ENCODE measurements at regions not wholly inside any gene's neighbourhood (a gene's known extent, or its start where the extent isn't known, plus 50 kb on each side); places are given as distances from the start of the nearest gene placed in this dataset.

DNA sequence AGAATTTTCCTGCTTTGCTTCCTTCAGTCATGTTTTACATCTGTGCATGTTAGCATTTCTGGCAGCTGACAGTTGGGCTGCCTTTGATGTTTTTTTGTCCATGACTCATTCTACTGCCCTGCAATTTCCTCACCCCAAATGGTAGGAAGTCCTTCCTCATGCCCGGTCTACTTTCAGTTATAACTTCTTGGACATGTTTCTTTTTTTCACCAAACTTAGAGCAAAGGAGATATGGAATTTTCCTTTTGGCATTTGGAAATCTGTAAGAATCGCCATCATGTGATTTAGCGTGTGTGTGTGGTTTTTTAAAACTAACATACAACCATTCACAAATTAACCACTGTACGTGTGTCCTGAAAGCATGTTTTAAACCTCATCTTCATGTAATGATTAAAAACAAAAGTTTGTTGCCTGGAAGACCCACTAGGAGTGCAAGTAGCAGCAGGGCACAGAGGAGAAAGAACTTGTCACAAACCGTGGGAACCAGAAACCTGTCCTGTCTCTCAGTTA is 430.7 kb upstream of the CFAP20DC start:
- Histone ChIP-seq H3K4me3 (ENCODE audit: low read depth, low read length) (no peak overlapping the region), H3K27me3 (ENCODE audit: control insufficient read depth, insufficient read depth, low read length) (no peaks in the 10 kb centered on the region), H3K36me3 (ENCODE audit: control insufficient read depth, insufficient read depth, low read length) (no peaks in the 10 kb centered on the region)
- DNase-seq (ENCODE audit: low read depth) = peak; percentile 52
- TF ChIP-seq, protein P1, sequence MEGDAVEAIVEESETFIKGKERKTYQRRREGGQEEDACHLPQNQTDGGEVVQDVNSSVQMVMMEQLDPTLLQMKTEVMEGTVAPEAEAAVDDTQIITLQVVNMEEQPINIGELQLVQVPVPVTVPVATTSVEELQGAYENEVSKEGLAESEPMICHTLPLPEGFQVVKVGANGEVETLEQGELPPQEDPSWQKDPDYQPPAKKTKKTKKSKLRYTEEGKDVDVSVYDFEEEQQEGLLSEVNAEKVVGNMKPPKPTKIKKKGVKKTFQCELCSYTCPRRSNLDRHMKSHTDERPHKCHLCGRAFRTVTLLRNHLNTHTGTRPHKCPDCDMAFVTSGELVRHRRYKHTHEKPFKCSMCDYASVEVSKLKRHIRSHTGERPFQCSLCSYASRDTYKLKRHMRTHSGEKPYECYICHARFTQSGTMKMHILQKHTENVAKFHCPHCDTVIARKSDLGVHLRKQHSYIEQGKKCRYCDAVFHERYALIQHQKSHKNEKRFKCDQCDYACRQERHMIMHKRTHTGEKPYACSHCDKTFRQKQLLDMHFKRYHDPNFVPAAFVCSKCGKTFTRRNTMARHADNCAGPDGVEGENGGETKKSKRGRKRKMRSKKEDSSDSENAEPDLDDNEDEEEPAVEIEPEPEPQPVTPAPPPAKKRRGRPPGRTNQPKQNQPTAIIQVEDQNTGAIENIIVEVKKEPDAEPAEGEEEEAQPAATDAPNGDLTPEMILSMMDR (IDR thresholded peaks at IDR 0.05; ENCODE audit: insufficient read depth, low read length, poor library complexity, severe bottlenecking) = no peak

DNA sequence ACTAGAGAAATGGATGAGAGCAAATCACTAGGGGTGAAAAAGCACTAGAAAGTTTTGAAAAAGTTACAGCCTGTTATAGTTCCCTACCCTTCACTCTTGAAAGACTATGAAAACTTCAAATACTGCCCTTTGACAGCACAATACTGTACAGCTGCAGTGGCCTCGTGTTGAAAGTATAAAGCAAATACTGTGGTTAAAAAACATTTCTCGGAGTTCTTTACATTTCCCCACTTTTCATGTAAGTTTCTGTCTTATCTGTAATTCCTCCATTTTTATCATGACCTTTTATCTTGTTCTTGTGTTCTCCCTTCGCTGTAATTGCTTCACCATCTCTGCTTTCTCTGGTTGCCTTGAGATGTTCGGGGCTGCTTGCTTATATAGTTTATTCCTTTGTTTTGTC is 423.8 kb upstream of the CFAP20DC start:
- Histone ChIP-seq H3K4me3 (ENCODE audit: low read depth, low read length) (no peak overlapping the region), H3K27me3 (ENCODE audit: control insufficient read depth, insufficient read depth, low read length) (no peaks in the 10 kb centered on the region), H3K36me3 (ENCODE audit: control insufficient read depth, insufficient read depth, low read length) (no peaks in the 10 kb centered on the region)
- TF ChIP-seq, protein P1 (IDR thresholded peaks at IDR 0.05; ENCODE audit: insufficient read depth, low read length, poor library complexity, severe bottlenecking) = no peak
- DNase-seq (ENCODE audit: low read depth) = no peak

DNA sequence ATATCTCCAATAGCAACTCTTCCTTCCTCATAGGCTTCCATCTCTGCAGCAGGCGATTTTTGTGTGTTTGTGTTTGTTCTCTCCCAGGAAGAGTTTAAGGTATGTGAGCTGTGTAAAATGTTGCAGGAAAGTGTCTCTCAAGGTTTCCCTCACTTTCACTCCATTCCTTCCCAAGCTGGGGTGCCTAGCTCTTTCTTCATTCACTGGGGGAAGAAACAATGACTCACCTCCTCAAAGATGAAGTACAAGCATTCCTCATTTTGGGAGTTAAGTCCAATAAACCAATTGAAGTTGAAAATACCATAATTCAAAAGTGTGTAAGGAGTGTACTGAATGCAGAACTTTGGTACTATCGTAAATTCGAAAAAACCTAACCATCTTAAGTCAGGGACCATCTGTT is 422.7 kb upstream of the CFAP20DC start:
- TF ChIP-seq, protein P1 (IDR thresholded peaks at IDR 0.05; ENCODE audit: insufficient read depth, low read length, poor library complexity, severe bottlenecking) = no peak
- Histone ChIP-seq H3K36me3 (ENCODE audit: control insufficient read depth, insufficient read depth, low read length) (no peaks in the 10 kb centered on the region), H3K27me3 (ENCODE audit: control insufficient read depth, insufficient read depth, low read length) (no peaks in the 10 kb centered on the region), H3K4me3 (ENCODE audit: low read depth, low read length) (no peak overlapping the region)
- DNase-seq (ENCODE audit: low read depth) = no peak

DNA sequence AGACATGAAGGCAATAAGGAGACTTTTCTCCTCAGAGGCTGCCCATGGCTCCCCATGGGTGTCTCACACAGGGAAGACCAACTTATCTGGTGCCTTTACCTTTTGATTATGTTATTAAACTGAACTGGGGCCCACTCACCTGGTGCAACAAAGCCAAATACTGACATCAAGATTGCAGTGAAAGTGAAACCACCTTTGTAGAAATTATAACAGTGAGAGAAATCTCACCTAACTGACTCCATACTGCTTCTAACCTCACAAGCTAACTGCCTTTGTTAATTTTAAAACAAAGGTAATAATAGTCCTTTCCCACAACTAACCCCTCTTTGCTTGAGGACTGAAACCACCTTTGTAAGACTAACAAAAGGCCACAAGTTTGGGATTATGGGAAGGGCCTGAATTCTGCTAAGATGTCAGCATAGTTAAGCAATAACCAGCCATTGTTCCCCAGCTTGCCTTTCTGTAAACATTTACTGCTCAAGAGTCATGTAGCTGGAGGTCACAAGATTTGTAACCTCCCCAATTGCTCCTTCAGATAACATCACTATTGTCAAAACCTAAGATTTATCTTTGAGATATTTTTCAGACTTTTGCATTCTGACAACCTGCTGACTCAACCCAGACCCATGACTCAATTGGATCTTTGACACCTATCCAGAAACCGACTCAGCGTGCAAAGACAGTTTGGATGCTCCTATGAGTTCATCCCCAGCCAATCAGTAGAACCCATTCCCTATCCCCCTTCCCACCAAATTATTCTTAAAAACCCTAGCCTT is 420.3 kb upstream of the CFAP20DC start:
- no peak for DNase-seq (ENCODE audit: low read depth)
- Histone ChIP-seq H3K27me3 (ENCODE audit: control insufficient read depth, insufficient read depth, low read length) (no peaks in the 10 kb centered on the region), H3K4me3 (ENCODE audit: low read depth, low read length) (no peak overlapping the region), H3K36me3 (ENCODE audit: control insufficient read depth, insufficient read depth, low read length) (no peaks in the 10 kb centered on the region)
- TF ChIP-seq, protein P1 (IDR thresholded peaks at IDR 0.05; ENCODE audit: insufficient read depth, low read length, poor library complexity, severe bottlenecking) = no peak

DNA sequence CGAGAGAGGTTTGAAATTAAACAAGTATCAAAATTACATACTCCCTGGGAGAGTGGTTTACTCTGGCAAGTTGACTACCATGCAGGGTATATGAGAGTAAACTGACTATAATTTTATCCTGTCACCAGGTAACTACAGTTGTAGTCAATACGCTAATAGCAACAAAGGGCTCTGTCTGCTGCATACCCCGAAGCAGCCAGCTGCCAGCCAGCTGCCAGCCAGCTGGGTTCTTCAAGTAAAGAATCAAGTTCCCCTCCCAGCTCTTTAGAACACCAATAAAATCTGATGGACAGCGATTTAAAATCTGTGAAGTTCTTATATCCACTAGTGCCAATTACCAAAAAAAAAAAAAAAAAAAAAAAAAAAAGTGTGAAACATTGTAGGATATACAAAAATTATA is 417.7 kb upstream of the CFAP20DC start:
- H3K4me3 ChIP-seq (ENCODE audit: low read depth, low read length) = no peak overlapping the region
- no peaks in the 10 kb centered on the region for H3K27me3 ChIP-seq (ENCODE audit: control insufficient read depth, insufficient read depth, low read length)
- DNase-seq (ENCODE audit: low read depth) = no peak
- TF ChIP-seq, protein P1 (IDR thresholded peaks at IDR 0.05; ENCODE audit: insufficient read depth, low read length, poor library complexity, severe bottlenecking) = no peak
- no peaks in the 10 kb centered on the region for H3K36me3 ChIP-seq (ENCODE audit: control insufficient read depth, insufficient read depth, low read length)

DNA sequence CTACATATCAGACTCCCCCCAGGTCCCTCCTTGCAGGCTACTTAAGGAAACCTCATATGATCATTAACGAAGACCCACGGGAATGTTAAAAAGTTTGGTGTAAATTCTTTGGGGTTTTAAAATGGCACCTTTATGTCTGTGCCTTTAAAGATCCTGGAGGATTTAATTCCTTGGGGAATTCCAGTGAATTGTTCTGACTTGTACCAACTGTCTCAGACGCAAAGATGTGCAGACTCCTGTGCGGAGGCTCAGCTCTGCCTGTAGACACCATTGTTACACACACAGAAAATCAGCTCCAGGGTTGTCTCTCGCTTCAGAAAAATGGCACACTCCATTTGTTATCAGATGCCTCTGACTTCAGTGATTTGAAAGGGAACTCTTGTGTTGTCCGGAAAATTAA is 414.4 kb upstream of the CFAP20DC start:
- Histone ChIP-seq H3K27me3 (ENCODE audit: control insufficient read depth, insufficient read depth, low read length) (no peaks in the 10 kb centered on the region), H3K36me3 (ENCODE audit: control insufficient read depth, insufficient read depth, low read length) (no peaks in the 10 kb centered on the region), H3K4me3 (ENCODE audit: low read depth, low read length) (no peak overlapping the region)
- TF ChIP-seq, protein P1 (IDR thresholded peaks at IDR 0.05; ENCODE audit: insufficient read depth, low read length, poor library complexity, severe bottlenecking) = no peak
- no peak for DNase-seq (ENCODE audit: low read depth)
